NCI-H82 treated with DMSO at 0.1 percent for 48 hours (cell line): ENCODE measurements at regions not wholly inside any gene's neighbourhood (a gene's known extent, or its start where the extent isn't known, plus 50 kb on each side); places are given as distances from the start of the nearest gene placed in this dataset.
"Not testable (repeated sequence)": the region's sequence is repeated elsewhere in the genome, so short reads cannot be mapped to it uniquely, and the experiment has no call there.

Experiments
- DNase-seq: peaks from one replicate; lab custom pipeline; 2025; ENCODE audit not compliant: unreplicated experiment; lab: John Stamatoyannopoulos, UW

- DNase-seq = not testable (repeated sequence)
These were observed 84.5 kb upstream of the FBXO28 start for GRCh38 chr1:224029286-224030025.

- DNase-seq = not testable (repeated sequence)
These were observed 85.1 kb upstream of the FBXO28 start for GRCh38 chr1:224028802-224029201.

GRCh38 chr1:224023122-224023521 is 90.8 kb upstream of the FBXO28 start:
- DNase-seq = not testable (repeated sequence)

GRCh38 chr1:224022249-224022970 is 91.5 kb upstream of the FBXO28 start:
- DNase-seq = not testable (repeated sequence)

GRCh38 chr1:224019866-224020265 is 94.0 kb upstream of the FBXO28 start:
- not testable (repeated sequence) for DNase-seq

- DNase-seq = not testable (repeated sequence)
These were observed 98.1 kb upstream of the FBXO28 start for GRCh38 chr1:224015782-224016181.

- DNase-seq = no peak
These were observed 99.6 kb upstream of the FBXO28 start for GRCh38 chr1:224014330-224014649.

GRCh38 chr1:224013626-224014329 is 100.1 kb upstream of the FBXO28 start:
- DNase-seq = not testable (repeated sequence)

GRCh38 chr1:224012807-224013434 is 101.0 kb upstream of the FBXO28 start:
- not testable (repeated sequence) for DNase-seq

GRCh38 chr1:224012162-224012561 is 101.7 kb upstream of the FBXO28 start:
- DNase-seq = not testable (repeated sequence)

- DNase-seq = not testable (repeated sequence)
These were observed 102.2 kb upstream of the FBXO28 start for GRCh38 chr1:224011751-224012150.

GRCh38 chr1:224011153-224011552 is 102.8 kb upstream of the FBXO28 start:
- DNase-seq = not testable (repeated sequence)

GRCh38 chr1:224005973-224006372 is 107.9 kb upstream of the FBXO28 start:
- DNase-seq = not testable (repeated sequence)

GRCh38 chr1:224004552-224005315 is 109.2 kb upstream of the FBXO28 start:
- not testable (repeated sequence) for DNase-seq

GRCh38 chr1:224003896-224004295 is 110.0 kb upstream of the FBXO28 start:
- not testable (repeated sequence) for DNase-seq

GRCh38 chr1:224001757-224002156 is 112.2 kb upstream of the FBXO28 start:
- not testable (repeated sequence) for DNase-seq

- DNase-seq = not testable (repeated sequence)
These were observed 114.2 kb upstream of the FBXO28 start for GRCh38 chr1:223999761-224000160.

GRCh38 chr1:223998676-223999455 is 115.0 kb upstream of the FBXO28 start:
- DNase-seq = not testable (repeated sequence)

- not testable (repeated sequence) for DNase-seq
These were observed 117.5 kb upstream of the FBXO28 start for GRCh38 chr1:223996376-223996775.
